GM10847 (cell line): ENCODE measurements at regions not wholly inside any gene's neighbourhood (a gene's known extent, or its start where the extent isn't known, plus 50 kb on each side); places are given as distances from the start of the nearest gene placed in this dataset.

Experiments
- POLR2A ChIP-seq: IDR thresholded peaks from 2 replicates; pipeline ENCODE4 v1.6.1; 2011; ENCODE audit not compliant: insufficient read length; ENCODE audit errors: extremely low read depth

GRCh38 chr10:88090568-88091214 lies 227.3 kb downstream of the PTEN start:
- no peak for TF ChIP-seq POLR2A

- TF ChIP-seq POLR2A = no peak
Observed at GRCh38 chr10:88091490-88092061, 228.2 kb downstream of the PTEN start.

GRCh38 chr10:88092265-88092664 lies 228.8 kb downstream of the PTEN start:
- TF ChIP-seq POLR2A = no peak

GRCh38 chr10:88092973-88093372 lies 229.5 kb downstream of the PTEN start:
- TF ChIP-seq POLR2A = no peak

GRCh38 chr10:88094795-88095194 lies 231.4 kb downstream of the PTEN start:
- no peak for TF ChIP-seq POLR2A

GRCh38 chr10:88095223-88095721 lies 231.8 kb downstream of the PTEN start:
- no peak for TF ChIP-seq POLR2A

- TF ChIP-seq POLR2A = no peak
Observed at GRCh38 chr10:88095778-88096431, 232.5 kb downstream of the PTEN start.

- TF ChIP-seq POLR2A = no peak
Observed at GRCh38 chr10:88097092-88097516, 233.7 kb downstream of the PTEN start.

GRCh38 chr10:88097536-88097935 lies 234.1 kb downstream of the PTEN start:
- TF ChIP-seq POLR2A = no peak

GRCh38 chr10:88100281-88100680 lies 236.9 kb downstream of the PTEN start:
- no peak for TF ChIP-seq POLR2A

- TF ChIP-seq POLR2A = no peak
Observed at GRCh38 chr10:88101666-88102065, 238.2 kb downstream of the PTEN start.

- TF ChIP-seq POLR2A = no peak
Observed at GRCh38 chr10:88103576-88103975, 240.2 kb downstream of the PTEN start.

GRCh38 chr10:88104223-88104622 lies 240.8 kb downstream of the PTEN start:
- no peak for TF ChIP-seq POLR2A

- TF ChIP-seq POLR2A = no peak
Observed at GRCh38 chr10:88106366-88106765, 242.9 kb downstream of the PTEN start.

- no peak for TF ChIP-seq POLR2A
Observed at GRCh38 chr10:88107296-88108097, 244.1 kb downstream of the PTEN start.
